ENCODE measurements at regions not wholly inside any gene's neighbourhood (a gene's known extent, or its start where the extent isn't known, plus 50 kb on each side); places are given as distances from the start of the nearest gene placed in this dataset.
A peak's percentile ranks its signal among the peaks of the same experiment; 100 is the strongest.
"Not testable (repeated sequence)": the region's sequence is repeated elsewhere in the genome, so short reads cannot be mapped to it uniquely, and the experiment has no call there.

DNA sequence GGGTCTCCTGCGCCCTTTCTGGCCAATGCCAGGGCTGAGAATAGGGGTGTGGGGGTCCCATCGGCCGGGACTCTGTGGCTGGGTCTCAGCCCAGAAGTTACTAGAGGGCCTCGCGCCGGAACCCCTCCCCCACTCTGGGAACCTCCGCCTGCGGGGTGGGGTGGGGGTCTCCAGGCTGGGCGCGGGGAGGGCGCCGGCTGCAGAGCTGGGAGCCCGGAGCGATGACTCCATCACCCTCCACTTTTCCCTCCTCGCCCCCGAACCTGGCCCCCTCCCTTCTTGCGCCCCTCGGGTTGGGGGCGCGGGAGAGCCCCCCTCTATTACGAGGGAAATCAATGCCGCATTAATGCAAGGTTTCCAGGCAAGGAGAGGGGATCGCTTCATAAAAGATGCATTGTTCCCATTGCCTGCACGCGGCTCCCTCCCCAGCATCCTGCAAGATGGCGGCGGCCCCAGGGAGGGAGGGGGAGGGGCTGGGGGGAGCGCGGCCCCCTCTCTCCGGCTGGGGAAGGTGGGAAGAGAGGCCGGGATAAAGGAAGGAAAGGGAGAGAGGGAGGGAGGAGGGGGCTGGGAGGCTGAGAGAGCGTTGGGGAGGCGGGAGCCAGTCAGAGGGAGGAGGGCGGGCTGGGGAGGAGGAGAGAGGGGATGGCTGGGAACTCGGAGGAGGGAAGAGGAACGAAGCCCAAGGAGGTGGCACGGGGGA is 156.7 kb downstream of the CRLF3 start:
- POLR2A ChIA-PET, H3K27ac Mint-ChIP-seq, H3K4me1 Mint-ChIP-seq, H3K27me3 Mint-ChIP-seq, H3K36me3 Mint-ChIP-seq, H3K9me3 Mint-ChIP-seq: not testable (repeated sequence)
- ATAC-seq, result peak; percentile 65 to 78
- peak in 3 of 10 donors; percentile 16 to 23 (median 17) for DNase-seq
- H3K4me3 Mint-ChIP-seq, result peak overlapping the region in 8 of 10 donors; percentile 41 to 76 (median 48)

DNA sequence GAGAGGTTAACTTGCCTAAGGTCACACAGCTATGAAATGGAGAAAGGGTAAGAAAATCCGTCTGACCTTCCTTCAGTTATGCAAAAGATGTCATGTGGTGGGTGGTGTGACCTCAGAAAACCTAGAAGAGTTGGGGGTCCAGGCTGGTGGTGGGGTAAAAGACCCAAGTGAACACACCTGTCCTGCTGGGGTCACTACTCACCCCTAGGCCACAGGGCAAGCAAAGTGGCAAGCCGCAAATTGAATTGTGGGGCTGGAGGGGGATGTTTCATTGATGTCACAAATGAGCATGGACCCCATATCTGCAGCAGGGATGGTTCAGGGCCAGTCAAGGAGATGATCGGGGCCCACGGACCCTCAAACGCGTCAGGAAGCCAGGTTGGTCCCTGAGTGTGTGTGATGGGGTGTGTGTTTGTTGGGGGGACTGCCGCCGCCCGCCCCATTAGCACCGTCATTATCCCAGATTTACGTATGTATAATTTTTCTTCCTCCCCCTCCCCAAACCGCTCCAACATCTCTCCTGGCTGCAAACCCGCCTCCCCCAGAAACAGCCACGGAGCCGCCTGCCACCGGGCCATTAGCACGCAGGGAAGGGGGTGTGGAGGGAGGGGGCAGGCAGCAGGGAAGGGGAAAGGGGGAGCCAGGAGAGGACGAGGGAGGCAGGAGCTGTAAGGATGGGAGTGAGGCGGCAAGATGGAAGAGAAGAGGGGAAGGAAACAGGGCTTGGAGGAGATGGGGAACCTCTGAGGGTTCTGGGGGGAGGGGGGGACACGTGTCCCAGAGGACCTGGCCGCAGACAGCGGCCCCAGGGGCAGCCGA is 157.4 kb downstream of the CRLF3 start:
- DNase-seq, POLR2A ChIA-PET, H3K36me3 Mint-ChIP-seq, H3K4me1 Mint-ChIP-seq, H3K9me3 Mint-ChIP-seq, ATAC-seq, H3K27me3 Mint-ChIP-seq: not testable (repeated sequence)
- peak overlapping the region; percentile 42 to 71 (median 50) for H3K4me3 Mint-ChIP-seq
- H3K27ac Mint-ChIP-seq, result peak overlapping the region in 6 of 10 donors; percentile 44 to 79 (median 58)

DNA sequence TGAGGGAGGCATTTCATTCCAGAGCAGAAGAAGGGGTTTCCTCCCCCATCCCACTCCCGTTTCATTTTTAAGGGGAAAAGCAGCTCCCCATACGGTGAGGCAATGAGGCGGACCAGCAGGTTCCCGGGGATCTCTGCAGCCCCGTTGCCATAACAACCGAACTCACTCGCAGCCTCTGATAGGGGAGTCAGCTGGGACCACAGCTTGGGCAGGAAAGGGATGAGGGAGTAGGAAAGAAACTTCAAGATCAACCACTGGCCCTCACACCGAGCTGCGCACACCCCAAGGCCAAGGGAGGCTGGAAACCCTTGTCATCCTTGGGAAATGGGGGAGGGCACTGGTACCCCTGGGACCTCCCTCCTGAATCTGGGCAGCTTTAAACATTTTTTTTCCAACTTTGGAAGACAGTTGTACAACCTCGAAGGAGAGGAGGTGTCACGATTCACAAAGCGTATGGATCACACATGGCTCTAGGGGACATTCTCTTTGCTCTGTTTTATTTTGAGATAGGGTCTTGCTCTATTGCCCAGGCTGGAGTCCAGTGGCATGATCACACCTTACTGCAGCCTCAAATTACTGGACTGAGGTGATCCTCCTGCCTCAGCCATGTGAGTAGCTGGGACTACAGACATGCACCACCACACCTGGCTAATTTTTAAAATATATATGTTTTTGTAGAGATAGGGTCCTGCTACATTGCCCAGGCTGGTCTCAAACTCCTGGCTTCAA is 160.6 kb downstream of the CRLF3 start:
- peak in 1 of 2 donors; percentile 51 for ATAC-seq

DNA sequence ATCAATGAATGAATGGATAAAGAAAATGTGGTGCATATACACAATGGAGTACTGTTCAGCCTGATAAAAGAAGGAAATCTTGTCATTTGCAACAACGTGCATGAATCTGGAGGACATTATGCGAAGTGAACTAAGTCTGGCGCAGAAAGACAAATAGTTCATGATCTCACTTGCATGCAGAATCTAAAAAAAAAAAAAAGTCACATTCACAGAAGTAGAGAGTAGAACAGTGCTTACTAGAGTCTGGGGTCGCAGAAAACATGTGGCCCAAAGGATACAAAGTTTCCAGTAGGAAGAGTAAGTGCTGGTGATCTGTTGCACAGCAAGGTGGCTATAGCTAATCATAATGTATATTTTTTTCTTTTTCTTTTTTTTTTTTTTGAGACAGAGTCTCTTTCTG is 167.3 kb downstream of the CRLF3 start:
- H3K9me3 Mint-ChIP-seq, ATAC-seq, H3K36me3 Mint-ChIP-seq, POLR2A ChIA-PET, DNase-seq, H3K27ac Mint-ChIP-seq, H3K4me3 Mint-ChIP-seq, H3K4me1 Mint-ChIP-seq, H3K27me3 Mint-ChIP-seq: not testable (repeated sequence)

More for the DNA sequence above, 160.6 kb downstream of the CRLF3 start:
- H3K27me3 Mint-ChIP-seq, H3K36me3 Mint-ChIP-seq, POLR2A ChIA-PET, H3K9me3 Mint-ChIP-seq, DNase-seq, H3K4me3 Mint-ChIP-seq, H3K4me1 Mint-ChIP-seq, H3K27ac Mint-ChIP-seq: not testable (repeated sequence)

DNA sequence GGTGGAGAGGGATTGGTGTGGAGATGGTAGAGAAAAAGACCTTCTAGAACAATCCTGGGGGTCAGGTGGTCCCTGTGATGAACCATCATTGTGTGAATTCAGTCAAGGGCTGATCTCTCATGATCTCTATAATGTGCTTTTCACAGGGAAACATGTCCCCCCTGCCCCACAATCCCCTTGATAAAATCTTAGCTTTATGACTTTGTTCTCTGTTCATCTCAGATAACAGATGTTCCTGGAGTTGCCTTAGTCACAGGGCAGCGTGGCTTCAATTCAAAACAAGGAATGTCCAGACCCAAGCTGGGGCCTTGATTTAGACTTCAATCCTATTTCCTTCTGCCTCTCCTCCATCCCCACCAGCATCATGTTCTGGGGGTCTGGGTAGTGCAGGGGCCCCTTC is 171.5 kb downstream of the CRLF3 start:
- H3K36me3 Mint-ChIP-seq, H3K9me3 Mint-ChIP-seq, POLR2A ChIA-PET, H3K27me3 Mint-ChIP-seq, H3K27ac Mint-ChIP-seq, ATAC-seq, DNase-seq, H3K4me1 Mint-ChIP-seq, H3K4me3 Mint-ChIP-seq: not testable (repeated sequence)

DNA sequence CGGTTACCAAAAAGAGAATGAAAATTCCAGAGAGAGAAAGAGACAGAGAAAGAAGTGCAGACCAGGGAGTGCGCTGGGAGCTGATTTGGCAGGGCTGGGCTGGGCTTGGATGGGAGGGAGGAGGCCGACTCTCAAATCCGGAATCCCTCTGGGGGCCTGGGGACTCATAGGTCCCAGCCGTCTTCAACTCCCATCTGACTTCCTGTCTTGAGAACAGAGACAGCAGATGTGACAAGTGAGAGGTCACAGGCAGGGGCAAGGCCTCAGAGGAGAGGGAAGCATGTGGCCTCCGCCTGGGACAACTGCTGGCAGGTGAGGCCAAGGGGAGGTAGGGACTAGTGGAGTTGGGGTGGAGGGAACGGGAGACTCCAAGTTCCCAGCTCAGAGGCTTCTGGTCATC is 172.9 kb downstream of the GOSR1 start:
- H3K4me1 Mint-ChIP-seq, H3K4me3 Mint-ChIP-seq, ATAC-seq, DNase-seq, H3K36me3 Mint-ChIP-seq, H3K27me3 Mint-ChIP-seq, POLR2A ChIA-PET, H3K9me3 Mint-ChIP-seq, H3K27ac Mint-ChIP-seq: not testable (repeated sequence)

DNA sequence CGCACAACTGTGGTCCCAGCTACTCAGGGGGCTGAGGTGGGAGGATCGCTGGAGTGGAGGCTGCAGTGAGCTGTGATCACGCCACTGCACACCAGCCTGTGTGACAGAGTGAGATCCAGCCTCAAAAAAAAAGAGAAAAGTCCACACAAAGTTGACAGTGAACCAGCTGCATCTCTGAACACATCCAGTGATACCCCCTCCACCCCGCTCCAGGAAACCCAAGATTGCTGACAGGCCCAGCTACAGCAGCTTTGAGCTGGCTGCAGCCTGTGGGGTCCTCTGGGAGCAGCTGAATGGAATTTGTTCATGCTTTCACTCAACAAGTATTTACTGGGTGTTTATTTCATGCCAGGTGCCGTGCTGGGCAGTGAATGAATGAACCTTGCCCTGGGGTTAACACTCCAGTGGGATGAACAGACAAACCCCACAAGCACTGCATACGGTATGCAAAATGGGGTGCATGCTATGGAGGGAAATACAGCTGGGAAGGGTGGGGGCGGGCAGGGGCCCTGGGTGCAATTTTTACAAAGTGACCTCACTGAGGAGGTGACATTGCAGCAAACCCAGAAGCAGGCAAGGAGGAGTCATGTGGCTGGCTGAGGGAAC is 170.9 kb downstream of the GOSR1 start:
- ATAC-seq, H3K4me1 Mint-ChIP-seq, H3K36me3 Mint-ChIP-seq, POLR2A ChIA-PET, H3K27me3 Mint-ChIP-seq, H3K27ac Mint-ChIP-seq, DNase-seq, H3K4me3 Mint-ChIP-seq, H3K9me3 Mint-ChIP-seq: not testable (repeated sequence)

DNA sequence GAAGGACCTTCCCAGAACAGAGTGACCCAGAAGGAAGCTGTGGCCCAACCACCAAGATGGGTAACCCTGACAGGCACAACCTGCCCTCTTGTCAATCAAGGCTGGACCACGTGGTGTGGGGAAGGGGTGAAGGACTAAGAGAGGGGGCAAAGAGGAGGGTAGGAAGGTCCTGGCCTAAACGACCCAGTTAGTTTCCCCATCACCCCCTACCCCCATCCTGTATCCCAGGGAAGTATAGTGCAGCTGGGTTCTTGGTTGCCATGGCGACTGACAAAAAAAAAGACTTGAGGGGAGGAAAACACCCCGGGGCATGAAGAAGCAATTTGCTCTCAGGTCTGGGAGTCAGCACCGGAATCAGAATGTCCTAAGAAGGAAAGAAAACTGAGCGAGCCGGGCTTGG is 168.7 kb downstream of the GOSR1 start:
- POLR2A ChIA-PET, H3K27me3 Mint-ChIP-seq, H3K9me3 Mint-ChIP-seq, H3K36me3 Mint-ChIP-seq, H3K4me1 Mint-ChIP-seq: not testable (repeated sequence)
- H3K27ac Mint-ChIP-seq, result peak overlapping the region in 1 of 10 donors; percentile 31
- DNase-seq (peak in 1 of 10 donors; percentile 14), ATAC-seq (peak in 1 of 2 donors; percentile 15)
- peak overlapping the region in 2 of 10 donors; percentile 12 to 36 for H3K4me3 Mint-ChIP-seq

DNA sequence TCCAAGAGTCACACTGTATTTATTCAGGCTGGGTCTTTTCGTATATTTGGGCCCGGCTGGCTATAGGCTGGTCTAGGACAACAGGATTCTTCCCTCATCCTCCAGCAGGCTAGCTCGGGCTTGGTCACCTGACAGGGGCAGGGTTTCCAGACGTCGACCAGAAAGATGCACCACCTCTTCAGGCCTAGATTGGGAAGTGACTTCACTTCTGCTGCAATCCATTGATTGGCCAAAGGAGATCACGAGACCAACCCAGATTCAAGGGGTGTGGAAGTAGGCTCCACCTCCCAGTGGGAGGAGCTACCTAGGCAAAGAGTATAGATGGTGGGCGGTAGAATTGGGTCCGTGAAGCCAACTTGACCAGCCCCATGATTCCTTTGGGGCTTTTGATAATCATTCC is 167.5 kb downstream of the GOSR1 start:
- not testable (repeated sequence) for H3K4me3 Mint-ChIP-seq, H3K36me3 Mint-ChIP-seq, H3K27me3 Mint-ChIP-seq, H3K27ac Mint-ChIP-seq, H3K4me1 Mint-ChIP-seq, H3K9me3 Mint-ChIP-seq, DNase-seq
- peak; percentile 56 to 84 for ATAC-seq
- POLR2A ChIA-PET, result interaction anchor here (0.7 kb wide), 1 partner anchor 109 kb away, joined by 4 read pairs; no protein-coding TSS in a partner anchor

DNA sequence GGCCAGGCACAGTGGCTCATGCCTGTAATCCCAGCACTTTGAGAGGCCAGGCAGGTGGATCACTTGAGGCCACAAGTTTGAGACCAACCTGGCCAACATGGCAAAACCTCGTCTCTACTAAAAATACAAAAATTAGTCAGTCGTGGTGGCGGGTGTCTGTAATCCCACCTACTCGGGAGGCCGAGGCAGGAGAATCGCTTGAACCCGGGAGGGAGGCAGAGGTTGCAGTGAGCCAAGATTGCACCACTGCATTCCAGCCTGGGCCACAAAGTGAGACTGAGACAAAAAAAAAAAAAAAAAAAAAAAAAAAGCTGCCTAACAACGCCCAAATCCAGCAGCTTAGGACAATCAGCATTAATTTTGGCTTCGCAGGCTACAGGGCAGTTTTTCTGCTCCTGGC is 167.1 kb downstream of the GOSR1 start:
- POLR2A ChIA-PET, result interaction anchor here (0.7 kb wide), 3 partner anchors 44 to 260 kb away, joined by 3 to 4 read pairs (median 4); no protein-coding TSS in a partner anchor
- H3K4me1 Mint-ChIP-seq, H3K27ac Mint-ChIP-seq, H3K9me3 Mint-ChIP-seq, DNase-seq, H3K36me3 Mint-ChIP-seq, H3K4me3 Mint-ChIP-seq, ATAC-seq, H3K27me3 Mint-ChIP-seq: not testable (repeated sequence)

DNA sequence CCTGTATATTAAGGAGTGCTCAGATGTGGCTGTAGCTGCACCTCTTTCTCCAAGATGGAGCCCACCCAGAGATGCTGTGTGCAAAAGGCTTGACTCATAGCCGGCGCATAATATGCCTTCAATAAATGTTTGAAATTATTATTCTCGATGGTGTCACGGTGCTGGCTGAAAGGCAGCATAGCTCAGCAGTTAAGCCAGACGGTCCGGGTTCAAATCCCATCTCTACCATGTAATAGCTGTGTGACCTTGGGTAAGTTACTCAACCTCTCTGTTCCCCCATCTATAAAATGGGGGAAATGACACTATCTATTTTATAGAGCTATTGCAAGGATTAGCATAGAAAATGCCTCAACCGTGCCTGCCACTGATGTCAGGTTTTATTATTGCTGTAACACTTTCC is 164.2 kb downstream of the GOSR1 start:
- DNase-seq, H3K36me3 Mint-ChIP-seq, H3K27me3 Mint-ChIP-seq, H3K9me3 Mint-ChIP-seq, ATAC-seq, POLR2A ChIA-PET, H3K4me3 Mint-ChIP-seq, H3K4me1 Mint-ChIP-seq: not testable (repeated sequence)
- H3K27ac Mint-ChIP-seq, result peak overlapping the region in 1 of 10 donors; percentile 61

DNA sequence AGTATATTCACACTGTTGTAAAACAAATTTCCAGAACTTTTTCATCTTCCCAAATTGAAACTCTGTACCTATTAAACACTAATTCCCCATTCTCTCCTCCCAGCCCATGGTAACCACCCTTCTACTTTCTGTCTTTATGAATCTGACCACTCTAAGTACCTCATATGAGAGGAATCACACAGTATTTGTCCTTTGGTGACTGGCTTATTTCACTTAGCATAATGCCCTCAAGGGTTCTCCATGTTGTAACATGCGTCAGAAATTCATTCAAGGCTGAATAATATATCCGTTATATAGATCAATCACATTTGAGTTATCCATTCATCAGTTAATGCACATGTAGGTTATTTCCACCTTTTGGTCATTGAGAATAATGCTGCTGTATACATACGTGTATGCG is 162.2 kb downstream of the GOSR1 start:
- POLR2A ChIA-PET, H3K27ac Mint-ChIP-seq: not testable (repeated sequence)

DNA sequence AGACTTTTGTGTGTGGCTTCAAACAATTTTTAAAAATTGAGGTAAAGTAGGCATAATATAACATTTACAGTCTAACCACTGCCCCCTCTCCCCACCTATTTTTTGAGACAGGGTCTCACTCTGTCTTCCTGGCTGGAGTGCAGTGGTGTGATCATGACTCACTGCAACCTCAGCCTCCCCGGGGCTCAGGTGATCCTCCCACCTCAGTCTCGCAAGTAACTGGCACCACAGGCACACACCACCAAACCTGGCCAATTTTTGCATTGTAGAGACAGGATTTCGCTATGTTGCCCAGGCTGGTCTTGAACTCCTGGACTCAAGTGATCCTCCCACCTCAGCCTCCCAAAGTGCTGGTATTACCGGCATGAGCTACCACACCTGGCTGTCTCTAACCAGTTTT is 161.8 kb downstream of the GOSR1 start:
- H3K4me1 Mint-ChIP-seq, H3K4me3 Mint-ChIP-seq, H3K9me3 Mint-ChIP-seq, DNase-seq, POLR2A ChIA-PET, H3K27ac Mint-ChIP-seq, H3K27me3 Mint-ChIP-seq, H3K36me3 Mint-ChIP-seq, ATAC-seq: not testable (repeated sequence)

More for the DNA sequence above, 162.2 kb downstream of the GOSR1 start:
- not testable (repeated sequence) for ATAC-seq, H3K9me3 Mint-ChIP-seq, H3K36me3 Mint-ChIP-seq, H3K27me3 Mint-ChIP-seq, DNase-seq, H3K4me3 Mint-ChIP-seq, H3K4me1 Mint-ChIP-seq
